ENCODE measurements at regions not wholly inside any gene's neighbourhood (a gene's known extent, or its start where the extent isn't known, plus 50 kb on each side); places are given as distances from the start of the nearest gene placed in this dataset.

- DNase-seq (ENCODE audit: extremely low spot score), result no peak
- WGBS, result 98% methylated on average over 4 of the region's 4 CpGs
- no peak overlapping the region for H3K4me3 ChIP-seq
- TF ChIP-seq CTCF (IDR thresholded peaks at IDR 0.05), result no peak
- TF ChIP-seq POLR2AphosphoS5 (IDR thresholded peaks at IDR 0.05), result no peak
- TF ChIP-seq EP300 (IDR thresholded peaks at IDR 0.05), result no peak
- no peak for TF ChIP-seq POLR2A (IDR thresholded peaks at IDR 0.05; ENCODE audit: low read depth)
- H3K4me1 ChIP-seq, result no peaks in the 10 kb centered on the region
- intact Hi-C loops (cut with DNase I), result no loop called here
- no peak overlapping the region for H3K27ac ChIP-seq (replicated peaks in 1 of 4)
- no peaks in the 10 kb centered on the region for H3K36me3 ChIP-seq
- H3K27me3 ChIP-seq, result no peaks in the 10 kb centered on the region
- no peaks in the 10 kb centered on the region for H3K9me3 ChIP-seq
Measured at GRCh38 chr9:87167582-87167981, 220.3 kb upstream of the GAS1 start.

GRCh38 chr9:87178302-87178701, 231.0 kb upstream of the GAS1 start:
- intact Hi-C loops (cut with DNase I), result no loop called here
- H3K4me1 ChIP-seq, result peaks cover 0 to 13% (median 8%) of the 10 kb centered on the region in 4 donors
- H3K27me3 ChIP-seq, result no peaks in the 10 kb centered on the region
- H3K4me3 ChIP-seq, result no peak overlapping the region
- no peak overlapping the region for H3K27ac ChIP-seq (replicated peaks in 1 of 4)
- no peak for TF ChIP-seq EP300 (IDR thresholded peaks at IDR 0.05)
- TF ChIP-seq CTCF (IDR thresholded peaks at IDR 0.05), result no peak
- no peak for TF ChIP-seq POLR2AphosphoS5 (IDR thresholded peaks at IDR 0.05)
- TF ChIP-seq POLR2A (IDR thresholded peaks at IDR 0.05; ENCODE audit: low read depth), result no peak
- DNase-seq (ENCODE audit: extremely low spot score), result no peak
- no peaks in the 10 kb centered on the region for H3K36me3 ChIP-seq
- H3K9me3 ChIP-seq, result no peaks in the 10 kb centered on the region

GRCh38 chr9:87179553-87180340, 232.4 kb upstream of the GAS1 start:
- WGBS, result 94% methylated on average over 7 of the region's 7 CpGs
- Histone ChIP-seq H3K27me3 (no peaks in the 10 kb centered on the region), H3K36me3 (no peaks in the 10 kb centered on the region), H3K4me1 (peaks cover 0 to 13% (median 8%) of the 10 kb centered on the region in 4 donors), H3K27ac (replicated peaks in 1 of 4) (no peak overlapping the region), H3K4me3 (no peak overlapping the region), H3K9me3 (no peaks in the 10 kb centered on the region)
- no peak for DNase-seq (ENCODE audit: extremely low spot score)
- intact Hi-C loops (cut with DNase I), result no loop called here
- no peak for TF ChIP-seq POLR2AphosphoS5 (IDR thresholded peaks at IDR 0.05)
- TF ChIP-seq CTCF (IDR thresholded peaks at IDR 0.05), result no peak
- no peak for TF ChIP-seq EP300 (IDR thresholded peaks at IDR 0.05)
- TF ChIP-seq POLR2A (IDR thresholded peaks at IDR 0.05; ENCODE audit: low read depth), result no peak

- Histone ChIP-seq H3K9me3 (no peaks in the 10 kb centered on the region), H3K27ac (replicated peaks in 1 of 4) (no peak overlapping the region)
- TF ChIP-seq EP300 (IDR thresholded peaks at IDR 0.05), result no peak
- TF ChIP-seq POLR2AphosphoS5 (IDR thresholded peaks at IDR 0.05), result no peak
- no peak for TF ChIP-seq POLR2A (IDR thresholded peaks at IDR 0.05; ENCODE audit: low read depth)
- TF ChIP-seq CTCF (IDR thresholded peaks at IDR 0.05), result no peak
Measured at GRCh38 chr9:87180361-87180760, 233.1 kb upstream of the GAS1 start.

GRCh38 chr9:87180841-87181240, 233.5 kb upstream of the GAS1 start:
- intact Hi-C loops (cut with DNase I), result no loop called here
- 93% methylated on average over 2 of the region's 2 CpGs for WGBS

More at GRCh38 chr9:87180361-87180760, 233.1 kb upstream of the GAS1 start:
- H3K27me3 ChIP-seq, result no peaks in the 10 kb centered on the region
- intact Hi-C loops (cut with DNase I), result no loop called here
- no peak overlapping the region for H3K4me3 ChIP-seq
- DNase-seq (ENCODE audit: extremely low spot score), result no peak
- no peaks in the 10 kb centered on the region for H3K36me3 ChIP-seq
- 67% methylated on average over 5 of the region's 5 CpGs for WGBS
- H3K4me1 ChIP-seq, result peaks cover 0 to 13% (median 8%) of the 10 kb centered on the region in 4 donors

More at GRCh38 chr9:87180841-87181240, 233.5 kb upstream of the GAS1 start:
- Histone ChIP-seq H3K27me3 (no peaks in the 10 kb centered on the region), H3K9me3 (no peaks in the 10 kb centered on the region), H3K4me1 (peaks cover 0 to 13% (median 8%) of the 10 kb centered on the region in 4 donors), H3K36me3 (no peaks in the 10 kb centered on the region), H3K4me3 (no peak overlapping the region), H3K27ac (replicated peaks in 1 of 4) (no peak overlapping the region)
- no peak for DNase-seq (ENCODE audit: extremely low spot score)
- no peak for TF ChIP-seq POLR2A (IDR thresholded peaks at IDR 0.05; ENCODE audit: low read depth)

Data from esophagus muscularis mucosa (tissue), 4 donors.